Left hindlimb (tissue), 1 donor: ENCODE measurements at regions not wholly inside any gene's neighbourhood (a gene's known extent, or its start where the extent isn't known, plus 50 kb on each side); places are given as distances from the start of the nearest gene placed in this dataset.

Experiments
- DNase-seq: peaks from one replicate; pipeline ENCODE4 v3.0.0-alpha.2; 2018

DNA sequence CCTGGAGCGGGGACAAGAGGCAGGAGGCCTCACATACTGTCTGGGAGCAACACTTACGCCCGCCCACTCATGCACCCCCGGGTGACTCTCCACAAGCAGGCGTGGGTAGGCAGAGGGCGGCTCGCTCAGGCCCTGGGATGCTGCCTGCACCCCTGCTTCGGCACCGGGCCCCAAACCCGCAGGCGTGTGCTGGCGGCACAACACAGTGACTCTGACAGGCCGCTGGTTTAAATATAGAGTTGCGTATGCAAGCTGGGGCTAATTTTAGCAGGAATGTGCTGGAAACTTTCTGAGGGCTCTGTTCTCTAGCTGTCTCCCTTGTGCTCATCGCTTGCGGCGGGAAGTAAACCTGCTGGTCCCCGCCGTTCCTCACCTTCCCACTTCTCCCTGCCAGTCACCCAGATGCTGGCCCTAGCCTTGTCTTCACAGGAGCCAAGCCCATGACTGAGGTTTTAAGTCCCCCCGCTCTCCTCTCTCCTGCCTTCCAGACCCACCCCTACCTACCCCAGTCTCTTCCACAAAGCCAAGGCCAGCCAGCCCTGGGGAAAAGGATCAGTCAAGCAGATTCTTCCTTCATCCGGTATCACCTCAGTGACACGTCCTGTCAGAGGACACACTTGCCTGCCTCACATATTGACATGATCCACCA lies 94.5 kb upstream of the FOXP4 start:
- DNase-seq = peak; percentile 86

DNA sequence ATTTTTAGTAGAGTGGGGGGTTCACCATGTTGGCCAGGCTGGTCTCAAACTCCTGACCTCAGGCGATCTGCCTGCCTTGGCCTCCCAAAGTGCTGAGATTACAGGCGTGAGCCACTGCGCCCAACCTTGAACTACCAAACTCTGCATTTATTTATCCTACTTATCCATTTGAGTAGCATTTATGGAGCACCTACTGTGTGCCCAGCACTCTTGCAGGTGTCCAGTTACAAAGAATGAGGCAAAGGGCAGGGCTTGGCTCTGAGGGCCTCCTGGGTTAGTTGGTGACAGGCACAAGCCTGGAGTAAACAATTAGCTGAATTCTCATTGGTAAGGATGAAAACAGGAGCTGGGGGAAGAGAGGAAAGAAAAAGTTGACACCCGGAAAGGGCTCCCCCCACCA lies 93.4 kb upstream of the FOXP4 start:
- no peak for DNase-seq

DNA sequence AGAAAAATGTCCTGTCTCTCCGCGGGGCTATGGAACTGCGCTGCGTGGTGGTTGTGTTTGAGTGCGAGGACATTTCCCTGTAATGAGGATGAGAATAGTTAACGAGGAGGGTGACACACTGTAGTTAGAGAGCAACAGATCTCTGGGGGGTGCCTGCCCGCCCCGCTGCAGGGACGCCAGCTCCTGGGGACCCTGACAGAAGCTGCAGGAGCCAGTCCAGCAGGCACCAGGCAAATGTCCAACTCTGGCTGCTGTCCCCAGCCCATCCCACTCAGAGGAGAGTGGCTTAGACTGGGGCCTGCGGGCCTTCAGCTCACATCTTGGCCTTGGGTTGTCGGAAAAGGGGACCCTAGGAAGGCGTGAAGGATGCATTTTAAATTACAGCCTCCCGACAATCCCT lies 92.9 kb upstream of the FOXP4 start:
- no peak for DNase-seq

DNA sequence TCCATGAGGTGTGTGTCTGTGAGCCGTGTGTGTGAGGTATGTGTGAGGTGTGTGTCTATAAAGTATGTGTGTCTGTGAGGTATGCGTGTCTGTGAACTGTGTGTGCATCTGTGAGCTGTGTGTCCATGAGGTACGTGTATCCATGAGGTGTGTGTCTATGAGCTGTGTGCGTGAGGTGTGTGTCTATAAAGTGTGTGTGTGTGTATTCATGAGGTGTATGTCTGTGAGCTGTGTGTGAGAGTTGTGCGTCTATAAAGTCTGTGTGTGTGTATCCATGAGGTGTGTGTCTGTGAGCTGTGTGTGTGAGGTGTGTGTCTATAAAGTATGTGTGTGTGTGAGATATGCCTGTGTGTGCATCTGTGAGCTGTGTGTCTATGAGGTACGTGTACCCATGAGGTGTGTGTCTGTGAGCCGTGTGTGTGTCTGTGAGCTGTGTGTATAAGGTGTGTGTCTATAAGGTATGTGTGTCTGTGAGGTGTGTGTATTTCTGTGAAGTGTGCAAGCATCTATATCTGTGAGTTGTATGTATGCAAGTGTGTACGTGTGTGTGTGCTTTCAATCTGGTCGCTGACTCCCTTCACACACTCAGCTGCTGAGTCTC lies 91.9 kb upstream of the FOXP4 start:
- no peak for DNase-seq

DNA sequence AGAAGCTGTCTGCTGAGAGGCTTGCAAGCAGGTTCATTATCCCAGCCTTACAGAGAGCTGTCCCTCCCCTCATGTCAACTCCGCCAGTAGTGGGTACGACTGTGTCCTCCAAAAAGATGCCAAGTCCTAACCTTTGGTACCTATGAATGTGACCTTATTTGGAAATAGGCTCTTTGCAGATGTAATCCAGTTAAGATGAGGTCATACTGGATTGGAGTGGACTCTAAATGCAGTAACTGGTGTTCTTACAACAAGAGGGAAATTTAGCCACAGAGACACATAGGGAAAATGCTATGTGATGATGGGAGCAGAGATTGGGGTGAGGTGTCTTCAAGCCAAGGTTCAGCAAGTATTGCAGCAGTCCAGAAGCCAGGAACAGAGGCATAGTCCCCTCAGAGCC lies 90.8 kb upstream of the FOXP4 start:
- no peak for DNase-seq

DNA sequence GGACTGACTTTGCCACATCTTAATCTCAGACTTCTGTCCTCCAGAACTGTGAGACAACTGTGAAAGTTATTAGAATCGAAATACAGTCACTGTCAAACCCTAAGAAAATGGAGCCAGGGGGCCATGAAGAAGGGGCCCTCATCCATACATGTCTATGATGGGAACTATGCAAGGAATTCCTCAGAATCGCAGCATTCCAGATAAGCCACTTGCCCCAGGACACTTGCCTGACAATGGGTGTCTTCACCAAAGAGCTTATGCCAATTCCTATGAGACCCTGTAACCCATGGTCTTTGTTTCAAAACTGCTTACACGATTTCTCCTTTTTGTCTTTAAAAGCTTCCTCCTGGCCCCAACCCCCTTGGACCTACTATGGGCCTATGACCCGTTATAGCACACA lies 90.4 kb upstream of the FOXP4 start:
- DNase-seq = no peak

DNA sequence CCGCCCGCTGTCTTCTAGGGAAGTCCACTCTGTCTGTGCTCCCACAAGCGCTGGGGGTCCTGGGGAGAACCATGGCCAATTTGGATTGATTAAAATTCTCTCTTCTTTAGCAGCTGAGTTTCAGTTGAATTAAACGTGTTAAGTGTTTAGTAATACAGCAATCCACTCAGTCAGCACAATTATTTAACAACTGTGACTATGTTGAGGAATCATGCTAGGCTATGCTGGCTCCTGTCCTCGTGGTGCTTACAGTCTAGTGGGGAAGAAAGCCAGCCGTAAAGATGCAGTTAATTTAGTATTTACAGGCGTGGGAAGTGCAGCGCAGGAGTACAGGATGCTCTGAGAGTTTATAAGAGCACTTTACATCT lies 88.9 kb upstream of the FOXP4 start:
- no peak for DNase-seq

DNA sequence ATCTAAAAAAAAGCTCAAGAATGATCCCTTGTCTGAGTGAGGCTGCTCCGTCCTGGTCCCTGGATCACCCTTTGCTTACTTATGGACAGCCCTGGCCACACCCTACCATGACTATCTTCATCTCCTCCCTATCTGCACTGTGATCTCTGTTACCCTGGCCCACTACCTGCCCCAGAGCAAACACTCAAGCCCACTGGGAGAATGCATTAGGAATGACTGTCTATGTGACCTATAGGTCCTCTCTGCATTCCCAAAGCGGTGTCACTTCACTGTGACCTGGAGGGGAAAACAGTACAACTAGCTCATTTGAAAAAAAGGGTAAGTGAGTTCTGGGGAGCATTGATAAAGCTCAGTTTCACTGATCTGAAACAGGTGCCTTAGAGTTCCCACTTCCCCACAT lies 86.4 kb upstream of the FOXP4 start:
- no peak for DNase-seq

DNA sequence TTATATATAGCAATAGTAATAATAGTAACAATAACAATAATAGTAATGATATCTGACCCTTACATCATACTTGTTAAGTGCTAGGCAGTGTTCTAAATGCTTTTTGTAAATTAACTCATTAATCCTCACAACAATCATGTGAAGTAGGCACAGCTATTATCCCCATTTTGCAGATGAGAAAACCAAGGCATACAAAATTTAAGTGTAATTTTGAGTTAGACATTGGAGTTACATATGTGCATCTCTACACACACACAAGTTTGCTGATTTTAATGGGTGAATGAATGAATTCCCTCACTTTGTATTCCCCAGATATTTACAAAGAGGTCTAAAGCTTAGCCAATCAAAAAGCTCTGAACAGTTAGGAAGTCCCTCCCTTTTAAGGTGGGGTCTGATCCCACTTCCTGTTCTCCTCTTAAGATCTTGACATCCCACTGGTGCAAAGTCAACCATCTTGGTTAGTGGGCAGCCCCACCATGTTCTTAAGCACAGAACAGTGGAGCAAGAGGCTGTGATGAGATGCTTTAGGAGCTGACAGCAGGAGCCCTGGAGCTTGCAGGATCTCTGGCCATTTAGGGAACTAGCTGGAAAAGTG lies 85.3 kb upstream of the FOXP4 start:
- no peak for DNase-seq

DNA sequence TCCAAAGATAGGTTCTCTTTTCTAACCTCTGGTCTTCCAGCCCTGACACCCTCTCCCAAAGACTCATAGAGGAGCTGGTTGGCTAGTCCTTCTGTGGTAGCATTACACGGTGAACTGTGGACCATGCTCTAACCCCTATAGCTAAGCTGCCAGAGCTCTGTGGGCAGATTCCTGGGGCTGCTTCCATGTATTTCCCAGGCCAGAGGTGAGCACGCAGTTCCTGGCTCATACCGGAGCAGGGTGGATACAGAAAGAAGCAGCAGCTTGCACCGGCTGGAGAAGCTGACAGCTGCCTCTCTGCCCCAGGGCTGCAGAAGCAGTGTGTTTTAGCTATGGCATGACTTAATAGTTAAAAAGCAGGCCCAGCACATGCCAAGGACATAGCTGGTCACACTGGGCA lies 84.1 kb upstream of the FOXP4 start:
- DNase-seq = no peak

DNA sequence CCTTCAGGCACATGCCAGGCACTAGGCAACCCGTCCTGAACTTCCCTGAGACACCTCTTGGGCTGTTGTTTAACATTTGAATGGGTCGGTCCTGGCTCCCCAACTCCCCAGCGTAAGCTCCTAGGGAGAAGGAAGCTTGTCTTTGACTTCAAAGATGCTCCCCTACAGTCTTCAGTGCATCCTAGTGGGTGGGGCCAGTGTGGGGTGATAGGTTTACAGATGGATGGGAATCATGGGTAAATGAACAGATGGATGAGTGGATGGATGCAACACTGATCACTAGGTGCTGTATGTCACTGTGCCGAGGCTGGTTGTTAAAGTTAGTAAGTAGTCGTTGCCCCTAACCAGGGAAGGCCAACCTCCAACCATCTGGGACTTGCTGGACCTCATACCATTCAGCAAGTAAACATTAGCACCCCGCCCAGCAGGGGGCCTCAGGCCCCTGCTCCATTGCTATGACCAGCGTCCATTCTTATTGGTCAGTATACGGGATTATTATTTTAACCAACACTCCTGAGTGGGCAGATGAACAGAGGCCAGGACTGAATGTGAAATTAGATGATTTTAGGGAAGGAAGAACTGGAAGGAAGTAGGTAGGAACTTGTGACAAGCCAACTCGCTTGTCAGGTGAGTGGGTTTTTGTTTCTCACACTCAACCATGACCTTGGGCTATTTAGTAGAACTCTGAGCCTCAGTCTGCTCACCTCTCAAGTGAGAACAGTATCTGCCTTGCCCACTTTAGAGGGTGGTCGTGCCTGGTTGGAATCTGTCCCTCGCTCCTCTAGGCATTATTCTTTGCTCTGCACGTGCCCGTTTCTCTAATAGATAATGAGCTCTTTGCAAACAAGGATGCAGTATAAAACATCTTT lies 82.9 kb upstream of the FOXP4 start:
- no peak for DNase-seq

DNA sequence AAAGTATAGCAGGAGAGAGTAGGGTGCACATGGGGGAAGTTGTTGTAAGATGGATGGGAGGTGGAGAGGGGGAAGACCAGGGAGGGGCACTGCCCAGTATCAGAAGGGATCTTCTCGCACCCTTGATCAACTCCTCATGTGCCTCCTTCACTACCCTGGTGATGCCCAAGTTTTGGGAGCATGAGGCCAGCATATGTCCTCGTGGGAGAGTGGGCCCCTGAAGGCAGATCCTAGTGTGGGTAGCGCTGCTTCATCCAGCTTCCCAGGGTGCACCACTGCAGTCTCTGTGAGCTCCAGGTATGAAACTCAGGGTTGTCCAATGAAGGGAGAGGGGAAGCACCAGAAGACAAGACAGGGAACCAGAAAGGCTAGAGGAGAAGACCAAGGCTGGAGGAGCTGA lies 82.2 kb upstream of the FOXP4 start:
- DNase-seq = no peak

DNA sequence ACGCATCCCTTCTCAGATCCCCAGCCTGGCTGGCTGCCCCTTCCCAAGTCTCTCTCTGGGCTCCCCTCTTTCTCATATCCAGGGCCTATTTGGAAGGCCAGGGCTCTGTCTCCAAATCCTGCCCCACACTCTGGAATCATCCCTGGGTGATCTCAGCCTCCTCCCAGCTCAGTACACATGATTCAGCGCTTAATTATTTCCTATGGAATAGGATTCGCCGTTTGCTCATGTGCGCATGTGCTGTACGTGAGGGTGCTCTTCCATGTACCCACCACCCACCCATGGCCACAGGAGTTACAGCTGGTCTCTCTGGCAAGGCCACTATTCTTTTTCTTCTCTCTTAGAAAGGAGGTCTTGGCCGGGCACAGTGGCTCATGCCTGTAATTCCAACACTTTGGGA lies 81.7 kb upstream of the FOXP4 start:
- DNase-seq = no peak

DNA sequence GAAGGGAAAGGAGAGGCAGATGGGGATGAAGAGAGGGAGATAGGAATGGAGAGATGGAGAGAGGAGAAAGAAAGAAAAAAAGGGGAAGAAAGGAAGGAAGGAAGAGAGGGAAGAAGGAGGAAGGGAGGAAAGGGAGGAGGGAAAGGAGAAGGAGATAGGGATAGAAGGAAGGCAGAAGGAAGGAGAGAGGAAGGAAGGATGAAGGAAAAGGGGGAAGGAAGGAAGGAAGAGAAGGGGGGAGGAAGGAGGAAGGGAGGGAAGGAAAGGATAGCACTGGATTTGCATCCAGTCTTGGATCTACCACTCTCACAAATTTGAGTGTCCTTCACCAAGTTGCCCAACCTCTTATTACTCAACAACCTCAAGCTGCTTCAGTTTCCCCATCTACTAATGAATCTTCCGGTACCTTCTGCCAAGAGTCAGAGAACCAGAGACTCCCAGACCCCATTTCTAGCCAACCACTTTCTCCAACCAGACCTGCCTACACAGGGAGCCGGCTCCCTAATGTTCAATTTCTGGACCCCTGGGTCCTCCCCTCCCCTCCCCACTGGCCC lies 79.7 kb upstream of the FOXP4 start:
- no peak for DNase-seq

DNA sequence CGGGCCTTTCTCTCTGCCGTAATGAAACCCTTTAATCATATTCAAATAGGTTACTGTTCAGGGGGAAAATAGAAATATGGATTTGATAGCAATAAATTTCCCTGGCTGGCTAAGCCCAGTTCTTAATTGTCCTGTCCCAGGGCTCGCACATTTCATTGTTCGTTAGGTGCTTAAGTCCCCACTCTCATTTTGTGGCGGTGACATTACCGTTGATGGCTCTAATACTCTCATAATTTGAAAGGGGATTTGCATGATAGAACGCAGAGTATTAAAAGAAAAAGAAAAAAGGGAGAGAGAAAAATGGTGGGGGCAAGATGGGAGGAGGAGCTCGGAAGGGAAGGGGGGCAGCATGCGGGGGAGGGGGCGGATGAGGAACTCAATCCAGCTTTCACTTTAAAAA lies 79.1 kb upstream of the FOXP4 start:
- DNase-seq = no peak

DNA sequence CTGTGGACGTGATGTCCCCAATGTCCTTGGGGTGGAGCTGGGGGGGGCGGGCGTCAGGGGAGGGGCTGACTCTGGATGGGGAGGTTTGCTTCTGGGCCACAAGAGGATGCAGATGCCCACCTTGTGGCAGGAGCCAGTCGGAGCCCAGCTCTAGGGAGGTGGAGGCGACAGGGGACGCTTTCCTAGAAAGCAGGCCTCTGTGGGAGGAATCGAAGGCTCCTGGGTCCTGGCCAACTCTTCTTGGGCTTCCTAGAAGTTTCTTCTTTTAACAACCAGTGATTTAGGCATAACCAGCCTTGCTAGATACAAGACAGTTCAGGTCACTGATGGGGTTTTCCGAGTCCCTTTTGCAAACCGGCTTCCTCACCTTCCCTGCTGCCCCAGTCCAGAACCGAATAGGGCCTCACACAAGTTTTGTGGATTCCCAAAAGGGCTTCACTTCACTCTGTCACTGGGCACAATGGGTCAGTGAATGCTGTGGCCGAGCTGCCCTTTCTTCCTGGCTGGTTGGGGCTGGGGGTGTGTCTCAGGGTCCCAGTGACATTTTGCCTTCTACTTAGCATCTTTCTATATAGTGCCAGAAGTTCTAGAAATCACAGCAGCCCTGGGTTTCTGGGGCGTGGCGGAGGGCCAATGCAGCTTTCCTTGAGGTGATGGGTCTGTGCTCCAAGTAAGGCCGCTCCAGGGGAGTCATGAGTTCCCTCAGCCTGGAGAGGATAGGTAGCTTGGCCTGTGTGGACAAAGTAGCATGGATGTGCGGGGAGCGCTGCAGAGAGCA lies 78.4 kb upstream of the FOXP4 start:
- DNase-seq = no peak

DNA sequence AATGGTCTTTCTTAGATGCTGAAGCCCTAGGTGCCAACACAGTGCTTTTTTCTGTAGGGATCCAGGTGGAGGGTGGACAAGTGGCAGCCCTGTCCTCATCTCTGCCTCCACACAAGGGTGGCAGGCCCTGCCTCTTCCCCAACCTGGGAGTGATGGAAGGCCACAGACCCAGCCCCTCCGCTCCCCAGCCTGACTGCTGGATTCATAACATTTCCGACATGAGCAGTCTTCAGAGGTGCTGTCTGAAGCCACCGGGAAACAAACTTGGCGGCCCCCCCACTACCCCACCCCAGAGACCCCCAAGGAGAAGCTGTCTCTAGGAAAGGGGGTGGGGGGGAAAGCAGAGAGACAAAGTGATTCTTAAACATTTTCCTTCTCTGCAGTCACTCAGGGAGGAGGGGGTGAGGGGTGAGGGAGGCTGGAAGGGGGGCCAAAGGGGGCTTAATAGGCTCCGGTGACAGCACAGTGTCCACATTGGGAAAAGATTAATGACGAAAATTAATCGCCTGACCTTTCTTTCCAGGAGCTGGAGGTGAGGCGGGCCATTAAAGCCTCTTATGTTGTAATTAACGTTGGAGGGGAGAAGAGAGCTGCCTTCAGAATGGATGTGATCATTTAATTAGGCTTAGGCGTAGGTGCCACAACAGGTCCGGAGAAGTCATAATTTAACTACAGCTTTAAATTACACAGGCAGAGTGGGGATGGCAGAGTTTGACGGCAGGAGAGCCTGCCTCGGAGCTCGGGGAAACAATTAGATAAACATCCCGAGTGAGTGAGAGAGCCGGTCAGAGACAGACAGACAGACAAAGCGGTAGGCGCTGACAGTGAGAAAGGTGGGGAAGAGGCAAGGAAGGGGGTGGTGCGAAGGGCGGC lies 76.8 kb upstream of the FOXP4 start:
- DNase-seq = no peak

DNA sequence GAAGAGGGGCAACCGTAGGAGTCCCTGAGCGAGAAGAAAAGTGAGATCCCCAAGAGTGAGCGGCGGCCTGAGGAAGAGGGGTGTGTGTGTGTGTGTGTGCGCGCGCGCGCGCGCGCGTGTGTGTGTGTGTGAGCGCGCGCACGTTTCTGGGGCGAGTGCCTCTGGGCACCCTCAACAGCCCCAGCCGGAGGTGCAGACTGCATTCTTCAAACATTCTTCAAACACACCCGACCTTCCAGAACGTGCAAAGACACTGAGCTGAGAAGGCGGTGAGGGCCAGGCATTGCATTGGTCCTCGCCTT lies 76.2 kb upstream of the FOXP4 start:
- DNase-seq = no peak

DNA sequence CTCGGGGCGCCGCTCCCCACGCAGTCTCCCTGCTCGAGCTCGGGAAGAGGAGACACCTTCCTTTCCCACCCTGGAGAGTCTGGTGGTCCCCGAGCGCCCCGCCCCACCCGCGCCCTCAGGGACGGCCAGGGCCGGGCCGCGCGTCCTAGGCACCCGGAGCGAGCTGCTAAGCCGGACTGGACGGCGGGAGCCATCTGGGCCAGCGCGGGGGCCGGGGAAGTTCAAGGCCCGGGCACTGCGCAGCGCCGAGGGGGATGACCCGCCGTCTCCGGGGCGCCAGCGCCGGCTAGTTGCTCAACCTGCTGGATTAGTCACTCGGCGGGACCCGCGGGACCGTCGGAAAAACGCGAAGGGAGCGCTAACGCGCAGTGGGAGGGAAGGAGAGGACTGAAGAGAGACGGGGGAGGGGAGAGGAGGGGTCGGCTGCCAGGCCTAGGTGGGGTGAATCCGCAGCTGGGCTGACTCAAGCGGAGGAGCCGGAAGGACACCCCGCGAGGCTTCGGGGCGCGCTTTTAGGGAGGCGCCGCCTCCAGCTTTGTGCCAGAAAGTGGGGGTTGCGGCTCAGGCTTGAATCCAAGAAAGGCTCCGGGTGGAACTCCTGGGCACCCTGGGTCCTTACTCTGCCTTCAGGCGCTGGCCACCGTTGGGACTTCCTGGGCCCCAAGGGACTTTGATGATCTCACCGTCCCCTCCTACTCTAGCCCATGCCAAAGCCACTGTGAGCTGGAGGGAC lies 75.7 kb upstream of the FOXP4 start:
- DNase-seq = no peak

DNA sequence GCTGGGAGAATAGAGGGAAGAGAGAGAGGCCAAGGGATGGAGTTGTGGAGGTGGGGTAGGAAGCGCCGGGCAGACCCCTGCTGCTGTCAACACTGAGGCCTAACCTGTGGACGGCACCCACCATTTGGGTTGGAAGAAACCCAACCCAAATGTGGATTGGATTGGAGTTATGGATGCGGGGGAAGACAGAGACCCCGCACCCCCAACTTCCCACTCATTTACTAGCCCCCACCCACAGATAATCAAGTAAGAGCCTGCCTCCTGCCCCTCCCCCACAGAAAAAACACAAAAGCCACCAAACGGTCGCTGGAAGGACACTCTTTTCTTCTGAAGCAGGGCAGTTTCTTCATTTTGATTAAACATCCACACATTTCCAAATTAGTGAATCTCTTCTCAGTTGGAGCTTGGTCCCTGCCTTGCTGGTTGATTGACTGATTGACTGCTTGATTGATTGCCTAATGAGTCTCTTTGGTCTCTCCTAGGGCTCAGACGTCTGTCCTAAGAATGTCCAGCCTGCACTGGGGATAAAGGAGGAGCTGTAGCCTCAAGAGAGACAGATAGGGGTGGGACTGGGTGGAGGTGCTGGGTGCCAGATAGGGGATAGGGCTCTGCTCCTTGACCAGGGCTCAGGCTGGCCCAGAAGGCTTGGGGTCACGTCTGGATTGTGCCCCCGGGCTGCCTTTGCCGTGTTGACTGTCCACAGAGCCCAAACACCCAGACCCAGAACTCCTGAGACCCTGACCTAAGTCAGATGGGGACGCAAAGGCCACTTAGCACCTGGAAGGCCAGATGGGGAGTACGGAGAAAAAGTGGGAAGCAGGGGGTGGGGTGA lies 74.9 kb upstream of the FOXP4 start:
- no peak for DNase-seq
